ENCODE measurements at regions not wholly inside any gene's neighbourhood (a gene's known extent, or its start where the extent isn't known, plus 50 kb on each side); places are given as distances from the start of the nearest gene placed in this dataset.
"Not testable (repeated sequence)": the region's sequence is repeated elsewhere in the genome, so short reads cannot be mapped to it uniquely, and the experiment has no call there.

- DNase-seq (ENCODE audit: missing footprints) (no peak), ATAC-seq (no peak)
- intact Hi-C loops (cut with DNase I) = no loop called here
Measured at GRCh38 chr4:117512414-117512813, 427.0 kb upstream of the TRAM1L1 start.

GRCh38 chr4:117514391-117515175, 429.2 kb upstream of the TRAM1L1 start:
- no peak for ATAC-seq
- DNase-seq (ENCODE audit: missing footprints) = no peak
- intact Hi-C loops (cut with DNase I) = no loop called here

- ATAC-seq = no peak
Measured at GRCh38 chr4:117515921-117516320, 430.5 kb upstream of the TRAM1L1 start.

GRCh38 chr4:117527601-117528000, 442.2 kb upstream of the TRAM1L1 start:
- intact Hi-C loops (cut with DNase I) = no loop called here
- DNase-seq (ENCODE audit: missing footprints) = no peak
- no peak for ATAC-seq

More at GRCh38 chr4:117515921-117516320, 430.5 kb upstream of the TRAM1L1 start:
- no peak for DNase-seq (ENCODE audit: missing footprints)
- intact Hi-C loops (cut with DNase I) = no loop called here

GRCh38 chr4:117529401-117529800, 444.0 kb upstream of the TRAM1L1 start:
- intact Hi-C loops (cut with DNase I) = no loop called here
- ATAC-seq = no peak
- no peak for DNase-seq (ENCODE audit: missing footprints)

GRCh38 chr4:117533501-117533900, 448.1 kb upstream of the TRAM1L1 start:
- no peak for DNase-seq (ENCODE audit: missing footprints)
- intact Hi-C loops (cut with DNase I) = no loop called here
- no peak for ATAC-seq

GRCh38 chr4:117545039-117545438, 459.7 kb upstream of the TRAM1L1 start:
- ATAC-seq (no peak), DNase-seq (ENCODE audit: missing footprints) (no peak)
- intact Hi-C loops (cut with DNase I) = no loop called here

GRCh38 chr4:117549524-117549923, 464.1 kb upstream of the TRAM1L1 start:
- DNase-seq (ENCODE audit: missing footprints) (no peak), ATAC-seq (no peak)
- intact Hi-C loops (cut with DNase I) = no loop called here

- DNase-seq (ENCODE audit: missing footprints) (no peak), ATAC-seq (no peak)
- intact Hi-C loops (cut with DNase I) = no loop called here
Measured at GRCh38 chr4:117550085-117550484, 464.7 kb upstream of the TRAM1L1 start.

- DNase-seq (ENCODE audit: missing footprints) = no peak
- intact Hi-C loops (cut with DNase I) = no loop called here
- no peak for ATAC-seq
Measured at GRCh38 chr4:117560329-117560728, 474.0 kb upstream of the NDST3 start.

- intact Hi-C loops (cut with DNase I) = no loop called here
- DNase-seq (ENCODE audit: missing footprints) = no peak
- no peak for ATAC-seq
Measured at GRCh38 chr4:117574085-117574484, 460.2 kb upstream of the NDST3 start.

GRCh38 chr4:117575850-117576249, 458.4 kb upstream of the NDST3 start:
- intact Hi-C loops (cut with DNase I) = no loop called here
- DNase-seq (ENCODE audit: missing footprints) (no peak), ATAC-seq (no peak)

- intact Hi-C loops (cut with DNase I) = no loop called here
- ATAC-seq = no peak
- no peak for DNase-seq (ENCODE audit: missing footprints)
Measured at GRCh38 chr4:117577686-117578311, 456.5 kb upstream of the NDST3 start.

- intact Hi-C loops (cut with DNase I) = no loop called here
- DNase-seq (ENCODE audit: missing footprints) (no peak), ATAC-seq (no peak)
Measured at GRCh38 chr4:117588771-117589170, 445.5 kb upstream of the NDST3 start.

- DNase-seq (ENCODE audit: missing footprints) = no peak
- intact Hi-C loops (cut with DNase I) = no loop called here
- ATAC-seq = no peak
Measured at GRCh38 chr4:117596917-117597480, 437.3 kb upstream of the NDST3 start.

GRCh38 chr4:117599393-117599792, 434.9 kb upstream of the NDST3 start:
- intact Hi-C loops (cut with DNase I); ATAC-seq; DNase-seq (ENCODE audit: missing footprints): not testable (repeated sequence)

GRCh38 chr4:117600936-117601335, 433.4 kb upstream of the NDST3 start:
- ATAC-seq; DNase-seq (ENCODE audit: missing footprints); intact Hi-C loops (cut with DNase I): not testable (repeated sequence)

GRCh38 chr4:117610706-117611308, 423.5 kb upstream of the NDST3 start:
- ATAC-seq (no peak), DNase-seq (ENCODE audit: missing footprints) (peak; percentile 28)
- intact Hi-C loops (cut with DNase I) = no loop called here

GRCh38 chr4:117621673-117622072, 412.6 kb upstream of the NDST3 start:
- ATAC-seq (no peak), DNase-seq (ENCODE audit: missing footprints) (no peak)
- intact Hi-C loops (cut with DNase I) = no loop called here

GRCh38 chr4:117623326-117623725, 411.0 kb upstream of the NDST3 start:
- ATAC-seq = no peak
- intact Hi-C loops (cut with DNase I) = no loop called here

More at GRCh38 chr4:117623326-117623725, 411.0 kb upstream of the NDST3 start:
- no peak for DNase-seq (ENCODE audit: missing footprints)
